H1 (cell line): ENCODE measurements at regions not wholly inside any gene's neighbourhood (a gene's known extent, or its start where the extent isn't known, plus 50 kb on each side); places are given as distances from the start of the nearest gene placed in this dataset.

Experiments used
- CTCF ChIA-PET: fragments of 300-600 bp; sonication (Branson Sonifier 250); formaldehyde crosslinking; loops from one replicate; lab custom pipeline; 2021; ENCODE audit not compliant: partially characterized antibody; lab: Charles Lee
- POLR2A ChIA-PET: fragments of 300-600 bp; sonication (Branson Sonifier 250); formaldehyde crosslinking; loops from one replicate; lab custom pipeline; 2021; ENCODE audit warnings: inconsistent platforms; ENCODE audit not compliant: partially characterized antibody; lab: Charles Lee
- DNase-seq, 2 experiments: peaks; one replicate each; pipeline versions ENCODE4 v3.0.0 to v3.0.0-alpha.2; 2010 to 2022; ENCODE audit warnings: low spot score in 2 of 2, low read depth in 1 of 2, mixed read lengths in 1 of 2
- FAIRE-seq: peaks from 2 replicates; lab custom pipeline; 2011; peaks lifted over from hg19 to GRCh38; lab: Jason Lieb, UNC
- H2AFZ ChIP-seq: 2 replicates; pipeline ENCODE4 v1.8.1; 2012; ENCODE audit warnings: low read length, inconsistent platforms
- H2AK5ac ChIP-seq: 2 replicates; pipeline ENCODE4 v1.6.1; 2013; ENCODE audit warnings: low read depth, low read length
- H2BK120ac ChIP-seq: replicated peaks from 2 replicates; pipeline ENCODE3; 2013; ENCODE audit warnings: low read depth, low read length, inconsistent platforms
- H2BK12ac ChIP-seq: 2 replicates; pipeline ENCODE4 v1.6.1; 2013; ENCODE audit warnings: low read depth, low read length
- H2BK15ac ChIP-seq: 2 replicates; pipeline ENCODE4 v1.6.1; 2013; ENCODE audit warnings: low read length
- H2BK20ac ChIP-seq: 2 replicates; pipeline ENCODE4 v1.6.1; 2013; ENCODE audit warnings: low read length
- H2BK5ac ChIP-seq: 2 replicates; pipeline ENCODE4 v1.6.1; 2013; ENCODE audit warnings: low read depth, low read length
- H3K14ac ChIP-seq: 2 replicates; pipeline ENCODE4 v1.6.1; 2013; ENCODE audit warnings: inconsistent platforms; ENCODE audit not compliant: insufficient read length
- H3K18ac ChIP-seq: 2 replicates; pipeline ENCODE4 v1.6.1; 2013; ENCODE audit warnings: low read length; ENCODE audit errors: extremely low read depth
- H3K23ac ChIP-seq: 2 replicates; pipeline ENCODE4 v1.6.1; 2013; ENCODE audit warnings: inconsistent platforms; ENCODE audit not compliant: insufficient read length
- H3K23me2 ChIP-seq: 2 replicates; pipeline ENCODE4 v1.6.1; 2013; ENCODE audit warnings: low read depth, low read length
- H3K27ac ChIP-seq: 2 replicates; pipeline ENCODE4 v1.6.1; 2011; ENCODE audit warnings: low read depth, low read length, inconsistent platforms
- H3K27me3 ChIP-seq, 4 experiments: replicated peaks in 1 of 4; 1 replicate in 1 of 4; 2 replicates in 3 of 4; pipeline versions ENCODE4 v1.6.1 to v1.8.1; 2011 to 2013; ENCODE audit warnings: low read length in 3 of 4, mild to moderate bottlenecking in 3 of 4, inconsistent platforms in 2 of 4, mixed read lengths in 2 of 4, moderate library complexity in 1 of 4; ENCODE audit not compliant: control insufficient read depth in 3 of 4, insufficient read depth in 3 of 4; ENCODE audit errors: extremely low read depth in 1 of 4
- H3K36me3 ChIP-seq, 4 experiments: 2 replicates each; pipeline versions ENCODE4 v1.6.1 to v1.8.1; 2011 to 2013; ENCODE audit warnings: mild to moderate bottlenecking in 4 of 4, low read length in 3 of 4, moderate library complexity in 2 of 4, control low read depth in 1 of 4, inconsistent platforms in 1 of 4; ENCODE audit not compliant: insufficient read depth in 4 of 4, control insufficient read depth in 2 of 4
- H3K4ac ChIP-seq: replicated peaks from 2 replicates; pipeline ENCODE3; 2013; ENCODE audit warnings: low read length, low read depth, mixed read lengths, inconsistent platforms; ENCODE audit not compliant: insufficient read length
- H3K4me1 ChIP-seq, 4 experiments: replicated peaks in 1 of 4; 1 replicate in 1 of 4; 2 replicates in 3 of 4; pipeline versions ENCODE4 v1.6.1 to v1.8.1; 2011 to 2013; ENCODE audit warnings: low read length in 3 of 4, inconsistent platforms in 2 of 4, mixed read lengths in 1 of 4; ENCODE audit not compliant: insufficient read depth in 4 of 4, control insufficient read depth in 3 of 4
- H3K4me2 ChIP-seq, 2 experiments: 2 replicates each; pipeline versions ENCODE4 v1.6.1 to v1.8.1; 2011 to 2013; ENCODE audit warnings: low read depth in 2 of 2, low read length in 2 of 2, control low read depth in 1 of 2, inconsistent platforms in 1 of 2, mild to moderate bottlenecking in 1 of 2; ENCODE audit not compliant: insufficient read depth in 1 of 2
- H3K4me3 ChIP-seq, 4 experiments: fragments of 200-600, 300-600 bp in 1 of 4; sonication (generic), shearing (Covaris generic), sonication (Bioruptor Twin) in 1 of 4; 2 replicates each; pipeline versions ENCODE4 v1.5.1 to v1.8.1; 2011 to 2016; ENCODE audit warnings: low read length in 4 of 4, low read depth in 3 of 4, control low read depth in 2 of 4, inconsistent platforms in 2 of 4, mild to moderate bottlenecking in 2 of 4, mixed read lengths in 1 of 4, moderate library complexity in 1 of 4; ENCODE audit not compliant: insufficient read depth in 2 of 4; ENCODE audit errors: extremely low read depth in 1 of 4
- H3K56ac ChIP-seq: replicated peaks from 2 replicates; pipeline ENCODE3; 2013; ENCODE audit warnings: low read depth, mild to moderate bottlenecking, mixed read lengths, low read length, inconsistent platforms; ENCODE audit not compliant: insufficient read length
- H3K79me1 ChIP-seq: 2 replicates; pipeline ENCODE4 v1.6.1; 2013; ENCODE audit warnings: low read depth, low read length, control low read depth
- H3K79me2 ChIP-seq, 2 experiments: 2 replicates each; pipeline versions ENCODE4 v1.6.1 to v1.8.1; 2012 to 2013; ENCODE audit warnings: low read length in 2 of 2, mild to moderate bottlenecking in 2 of 2, inconsistent platforms in 1 of 2; ENCODE audit not compliant: insufficient read depth in 2 of 2, control insufficient read depth in 1 of 2
- H3K9ac ChIP-seq, 4 experiments: replicated peaks in 1 of 4; 1 replicate in 1 of 4; 2 replicates in 3 of 4; pipeline versions ENCODE4 v1.6.1 to v1.8.1; 2011 to 2013; ENCODE audit warnings: low read depth in 3 of 4, low read length in 3 of 4, control low read depth in 2 of 4, mild to moderate bottlenecking in 2 of 4, moderate library complexity in 2 of 4, inconsistent platforms in 1 of 4; ENCODE audit errors: extremely low read depth in 1 of 4
- H3K9me3 ChIP-seq, 2 experiments: 2 replicates each; pipeline versions ENCODE4 v1.6.1 to v1.8.1; 2012 to 2013; ENCODE audit warnings: mild to moderate bottlenecking in 2 of 2, moderate library complexity in 2 of 2, control low read depth in 1 of 2, inconsistent platforms in 1 of 2, low read depth in 1 of 2, low read length in 1 of 2, mixed read lengths in 1 of 2; ENCODE audit not compliant: insufficient read depth in 2 of 2
- H4K20me1 ChIP-seq, 2 experiments: replicated peaks in 1 of 2; 2 replicates each; pipeline versions ENCODE3 to v1.8.1; 2011 to 2013; ENCODE audit warnings: inconsistent platforms in 2 of 2, low read length in 2 of 2, mild to moderate bottlenecking in 1 of 2; ENCODE audit not compliant: insufficient read depth in 2 of 2, control insufficient read depth in 1 of 2
- H4K5ac ChIP-seq: 2 replicates; pipeline ENCODE4 v1.6.1; 2013; ENCODE audit warnings: low read length, low read depth, mixed read lengths, inconsistent platforms; ENCODE audit not compliant: insufficient read length
- H4K8ac ChIP-seq: 2 replicates; pipeline ENCODE4 v1.8.0; 2013; ENCODE audit warnings: mild to moderate bottlenecking, moderate library complexity, low read length, inconsistent platforms; ENCODE audit not compliant: insufficient read depth; ENCODE audit errors: extremely low read depth
- H4K91ac ChIP-seq: replicated peaks from 2 replicates; pipeline ENCODE3; 2013; ENCODE audit warnings: low read length, mixed read lengths, inconsistent platforms; ENCODE audit not compliant: insufficient read length
- BACH1 ChIP-seq: IDR thresholded peaks from 2 replicates; pipeline ENCODE4 v1.6.1; 2012; ENCODE audit warnings: low read length, improper control_type of control experiment
- BCL11A ChIP-seq, 2 experiments: IDR thresholded peaks; one replicate each; pipeline ENCODE4 v1.6.1; 2011; ENCODE audit warnings: low read depth in 2 of 2, low read length in 2 of 2, mild to moderate bottlenecking in 2 of 2
- RBBP5 ChIP-seq: IDR thresholded peaks from 2 replicates; pipeline ENCODE4 v1.7.1; 2012; ENCODE audit warnings: low read depth, mild to moderate bottlenecking, inconsistent platforms, low read length, moderate library complexity, borderline replicate concordance
- TBP ChIP-seq: IDR thresholded peaks from 2 replicates; pipeline ENCODE4 v1.6.1; 2011; ENCODE audit warnings: low read depth, low read length, improper control_type of control experiment
- TCF12 ChIP-seq: IDR thresholded peaks from 2 replicates; pipeline ENCODE4 v1.6.1; 2011; ENCODE audit warnings: low read depth, mild to moderate bottlenecking, low read length
- WGBS, 2 experiments: shearing (Covaris generic) in 1 of 2; methylation state at CpG; one replicate each; pipeline versions ENCODE4 v1.1.6 to v1.1.7; 2013 to 2015; ENCODE audit warnings: low lambda C conversion rate in 2 of 2, mixed read lengths in 2 of 2, inconsistent platforms in 1 of 2, low coverage in 1 of 2, missing lambda C conversion rate in 1 of 2; ENCODE audit not compliant: insufficient replicate concordance in 2 of 2, insufficient coverage in 1 of 2, insufficient read length in 1 of 2; ENCODE audit errors: extremely low coverage in 1 of 2, missing lambda C conversion rate in 1 of 2; 5-methylcytosine and 5-hydroxymethylcytosine counted together

DNA sequence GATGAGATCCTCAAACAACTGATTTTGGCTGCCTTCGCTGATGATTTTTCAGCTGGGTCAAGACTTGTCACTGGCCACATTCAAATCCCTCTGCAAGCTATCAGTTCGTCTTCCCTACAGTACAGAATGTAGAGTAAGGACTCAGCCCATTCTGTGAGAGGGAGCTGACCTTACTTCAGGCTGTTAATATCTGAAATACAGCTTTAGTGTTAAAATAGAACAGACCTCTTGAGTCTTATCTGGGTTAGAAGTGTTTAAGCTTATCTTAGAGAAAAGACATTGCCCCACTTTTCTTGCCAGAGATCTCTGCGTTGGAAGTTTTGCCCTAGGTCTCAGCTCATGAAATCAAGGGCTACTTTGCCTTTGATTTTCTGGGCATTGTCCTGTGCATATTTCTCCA lies 383.4 kb upstream of the LARGE1 start:
- 82% methylated on average over 3 of the region's 3 CpGs; no CpG with 5 or more reads in 1 of the 2 experiments for WGBS, 2 experiments
- Histone ChIP-seq H3K14ac (no peak overlapping the region), H2BK5ac (no peak overlapping the region), H2BK15ac (no peak overlapping the region), H3K18ac (no peak overlapping the region), H2BK12ac (no peak overlapping the region), H3K27ac (no peak overlapping the region), H4K20me1 (no peaks in the 10 kb centered on the region), H3K4me1 (no peaks in the 10 kb centered on the region), H3K4me3 (no peak overlapping the region), H3K9me3 (no peaks in the 10 kb centered on the region), H3K36me3 (no peaks in the 10 kb centered on the region), H4K91ac (no peak overlapping the region), H3K4ac (no peak overlapping the region), H3K79me1 (no peaks in the 10 kb centered on the region; the same call in 1 of the 2 replicates), H2AK5ac (no peak overlapping the region), H3K79me2 (no peaks in the 10 kb centered on the region), H3K27me3 (no peaks in the 10 kb centered on the region), H3K56ac (no peak overlapping the region), H2AFZ (no peak overlapping the region), H4K8ac (no peak overlapping the region), H3K23me2 (peaks cover 2% of the 10 kb centered on the region; the same call in 1 of the 2 replicates), H3K4me2 (no peak overlapping the region), H2BK20ac (no peak overlapping the region), H3K23ac (no peak overlapping the region), H2BK120ac (no peak overlapping the region), H4K5ac (no peak overlapping the region), H3K9ac (no peak overlapping the region)
- TF ChIP-seq BCL11A (IDR thresholded peaks at IDR 0.05; ENCODE audit: low read depth in 2 of 2, low read length in 2 of 2): no peak
- no peak for TF ChIP-seq BACH1
- TF ChIP-seq RBBP5: no peak
- TF ChIP-seq TCF12: no peak
- no peak for TF ChIP-seq TBP
- DNase-seq (no peak), FAIRE-seq (no peak)
- POLR2A ChIA-PET: interaction anchor here (1.0 kb wide), 1 partner anchor 238 kb away, joined by 3 read pairs; no protein-coding TSS in a partner anchor
- CTCF ChIA-PET: interaction anchor here (1.1 to 1.6 kb wide), 5 partner anchors 10 to 198 kb away, joined by 3 to 5 read pairs (median 3); no protein-coding TSS in a partner anchor
